ENCODE measurements at regions not wholly inside any gene's neighbourhood (a gene's known extent, or its start where the extent isn't known, plus 50 kb on each side); places are given as distances from the start of the nearest gene placed in this dataset.

DNA sequence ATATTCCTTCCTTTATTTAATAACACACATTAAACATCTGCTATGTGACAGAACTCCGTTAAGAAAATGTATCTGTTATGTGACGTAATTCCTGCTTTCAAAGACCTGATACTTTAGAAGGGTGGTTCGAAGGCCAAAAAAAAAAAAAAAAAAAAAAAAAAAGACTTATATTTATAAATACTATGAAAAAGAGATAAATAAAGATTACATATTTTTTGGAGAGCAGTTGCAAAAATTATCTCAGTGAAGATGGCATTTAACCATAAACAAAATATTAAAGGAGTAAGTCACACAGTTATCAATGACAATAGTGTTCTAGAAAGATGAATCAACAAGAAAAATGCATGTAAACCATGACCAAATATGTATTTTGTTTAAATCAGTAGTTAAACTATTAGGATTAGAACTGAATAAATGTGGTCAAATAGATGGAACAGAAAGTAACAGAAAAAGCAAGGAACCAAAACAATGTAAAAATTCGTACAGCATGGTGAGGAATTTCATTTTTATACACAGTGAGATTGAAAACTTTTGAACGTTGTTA, 612.3 kb upstream of the SLITRK5 start:
- TF ChIP-seq, protein P1, sequence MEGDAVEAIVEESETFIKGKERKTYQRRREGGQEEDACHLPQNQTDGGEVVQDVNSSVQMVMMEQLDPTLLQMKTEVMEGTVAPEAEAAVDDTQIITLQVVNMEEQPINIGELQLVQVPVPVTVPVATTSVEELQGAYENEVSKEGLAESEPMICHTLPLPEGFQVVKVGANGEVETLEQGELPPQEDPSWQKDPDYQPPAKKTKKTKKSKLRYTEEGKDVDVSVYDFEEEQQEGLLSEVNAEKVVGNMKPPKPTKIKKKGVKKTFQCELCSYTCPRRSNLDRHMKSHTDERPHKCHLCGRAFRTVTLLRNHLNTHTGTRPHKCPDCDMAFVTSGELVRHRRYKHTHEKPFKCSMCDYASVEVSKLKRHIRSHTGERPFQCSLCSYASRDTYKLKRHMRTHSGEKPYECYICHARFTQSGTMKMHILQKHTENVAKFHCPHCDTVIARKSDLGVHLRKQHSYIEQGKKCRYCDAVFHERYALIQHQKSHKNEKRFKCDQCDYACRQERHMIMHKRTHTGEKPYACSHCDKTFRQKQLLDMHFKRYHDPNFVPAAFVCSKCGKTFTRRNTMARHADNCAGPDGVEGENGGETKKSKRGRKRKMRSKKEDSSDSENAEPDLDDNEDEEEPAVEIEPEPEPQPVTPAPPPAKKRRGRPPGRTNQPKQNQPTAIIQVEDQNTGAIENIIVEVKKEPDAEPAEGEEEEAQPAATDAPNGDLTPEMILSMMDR (IDR thresholded peaks at IDR 0.05; ENCODE audit: low read length), result no peak
- TF ChIP-seq EZH2 (IDR thresholded peaks at IDR 0.05; ENCODE audit: borderline replicate concordance, low read length), result no peak

All from OCI-LY1 (cell line).